NCI-H187 treated with DMSO at 0.1 percent for 48 hours (cell line): ENCODE measurements at regions not wholly inside any gene's neighbourhood (a gene's known extent, or its start where the extent isn't known, plus 50 kb on each side); places are given as distances from the start of the nearest gene placed in this dataset.

Experiments
- DNase-seq: peaks from one replicate; lab custom pipeline; 2025; lab: John Stamatoyannopoulos, UW

- DNase-seq = no peak
These were observed 167.3 kb downstream of the HRH4 start for GRCh38 chr18:24627644-24628315.

DNA sequence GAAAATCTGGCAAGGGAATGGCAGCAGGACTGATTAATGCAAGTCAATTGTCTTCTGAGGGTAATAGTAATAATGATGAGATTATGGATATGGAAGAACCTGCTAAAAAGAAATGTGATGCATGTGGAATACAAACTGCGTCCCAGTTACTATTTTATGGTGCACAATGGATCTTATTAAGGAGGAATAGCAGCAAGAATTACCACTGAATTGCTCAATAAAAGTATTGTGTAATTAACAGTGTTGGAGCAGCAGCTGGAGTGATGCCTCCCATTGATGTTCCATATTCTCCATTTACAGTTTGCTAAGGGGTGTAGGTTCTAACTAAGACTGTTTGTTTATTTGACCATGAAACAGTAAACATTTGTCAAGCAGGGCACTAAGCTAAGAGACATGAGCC lies 167.9 kb downstream of the HRH4 start:
- no peak for DNase-seq

DNA sequence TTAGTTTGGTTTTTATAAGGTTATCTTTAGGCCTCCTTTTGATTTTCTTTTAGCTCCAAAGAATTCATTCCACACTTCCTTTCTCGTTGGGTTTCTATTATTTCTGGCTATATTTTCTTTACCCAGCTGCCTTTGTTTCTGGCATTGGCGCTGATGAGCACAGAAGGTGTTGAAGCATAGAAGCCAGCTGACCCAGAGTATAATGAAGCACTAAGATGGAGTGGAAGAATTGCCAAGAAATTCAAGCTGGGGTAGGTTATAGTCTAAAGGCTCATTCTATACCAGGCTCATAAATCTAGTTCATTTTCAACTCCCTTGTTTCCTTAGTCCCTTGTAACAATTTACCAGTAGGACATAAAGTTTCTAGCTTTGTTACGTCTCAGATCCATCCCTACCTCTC lies 169.5 kb downstream of the HRH4 start:
- DNase-seq = no peak

DNA sequence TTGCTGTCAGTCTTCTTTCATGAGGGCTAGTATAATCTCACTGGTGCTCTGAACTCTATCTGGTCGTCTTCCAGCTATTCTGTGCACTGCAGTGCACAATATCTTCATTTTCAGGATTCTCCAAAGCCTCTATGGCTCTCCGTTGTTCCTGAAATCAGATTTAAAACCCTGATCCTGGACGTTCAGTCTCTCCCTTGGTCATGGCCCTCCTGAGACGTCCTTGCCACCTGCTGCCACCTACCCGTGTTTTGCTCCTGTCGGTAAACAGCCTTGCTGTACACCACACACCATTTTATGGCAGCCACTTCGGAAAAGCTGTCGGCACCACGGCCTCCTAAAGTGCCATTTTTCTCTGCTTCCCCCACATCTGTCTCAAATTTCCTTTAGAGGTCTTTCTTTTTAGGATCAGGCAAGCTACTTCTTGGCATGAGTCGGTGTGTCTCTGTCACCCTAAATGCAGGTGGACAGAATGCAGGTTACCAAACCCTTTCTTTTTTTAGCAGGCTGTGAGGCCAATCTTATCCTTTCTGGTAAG lies 170.0 kb downstream of the HRH4 start:
- no peak for DNase-seq

DNA sequence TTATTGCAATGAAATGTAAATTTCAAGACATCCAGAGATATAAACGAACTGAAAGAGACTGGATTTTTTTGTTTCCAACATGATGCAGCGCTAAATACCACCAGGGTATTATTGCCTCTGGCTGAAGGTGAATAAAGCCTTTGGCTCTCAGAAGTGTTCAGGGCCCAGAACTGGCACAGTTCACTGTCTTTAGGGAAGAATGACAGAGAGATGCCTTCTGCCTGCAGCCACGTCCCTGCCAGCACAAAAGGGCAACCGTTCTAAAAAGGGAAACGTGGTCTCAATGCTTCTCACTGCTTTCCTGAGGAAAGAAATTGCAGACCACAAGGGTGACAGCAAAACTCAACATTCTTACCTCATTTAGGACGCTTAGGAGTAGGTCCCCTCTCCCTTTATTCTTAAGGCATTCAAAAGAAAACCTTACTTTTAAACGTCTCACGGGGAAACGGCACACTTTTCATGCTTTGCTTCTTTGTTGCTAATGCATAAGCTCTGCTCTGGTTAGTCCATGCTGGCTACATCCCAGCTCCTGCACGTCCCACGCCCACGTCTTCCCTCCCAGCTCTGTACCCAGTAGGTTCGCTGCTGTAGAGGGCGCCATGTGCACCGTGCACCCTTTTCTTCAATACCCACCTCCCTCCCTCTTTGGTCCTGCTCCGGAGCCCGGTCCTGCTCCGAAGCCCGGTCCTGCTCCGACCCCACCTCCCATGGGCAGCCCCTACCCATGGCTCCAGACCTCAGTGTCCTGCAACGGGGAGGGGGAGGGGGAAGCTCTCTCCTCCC lies 171.0 kb downstream of the HRH4 start:
- DNase-seq = no peak

- no peak for DNase-seq
These were observed 171.9 kb downstream of the HRH4 start for GRCh38 chr18:24632158-24632988.

- no peak for DNase-seq
These were observed 172.7 kb downstream of the HRH4 start for GRCh38 chr18:24633121-24633520.

- DNase-seq = no peak
These were observed 189.1 kb downstream of the HRH4 start for GRCh38 chr18:24649571-24649970.

DNA sequence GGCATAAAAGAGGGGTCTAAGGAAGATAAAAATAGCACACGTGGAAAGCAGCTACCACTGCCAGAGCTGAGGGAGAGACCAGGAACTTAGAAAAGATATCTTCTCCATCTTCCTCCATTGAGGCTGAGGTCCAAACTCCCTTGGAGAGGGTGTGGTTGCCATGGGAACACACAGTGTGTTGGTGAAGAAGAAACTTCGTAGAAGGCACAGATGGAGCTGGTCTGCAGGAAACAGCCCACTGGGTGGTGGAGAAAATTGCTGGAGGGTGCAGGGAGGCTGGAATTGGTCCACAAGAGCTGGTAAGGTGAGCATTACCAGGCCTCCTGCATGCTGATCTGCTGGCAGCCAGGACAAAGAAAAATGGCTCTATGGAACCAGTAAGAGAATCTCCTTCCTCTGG lies 191.0 kb downstream of the HRH4 start:
- DNase-seq = no peak

DNA sequence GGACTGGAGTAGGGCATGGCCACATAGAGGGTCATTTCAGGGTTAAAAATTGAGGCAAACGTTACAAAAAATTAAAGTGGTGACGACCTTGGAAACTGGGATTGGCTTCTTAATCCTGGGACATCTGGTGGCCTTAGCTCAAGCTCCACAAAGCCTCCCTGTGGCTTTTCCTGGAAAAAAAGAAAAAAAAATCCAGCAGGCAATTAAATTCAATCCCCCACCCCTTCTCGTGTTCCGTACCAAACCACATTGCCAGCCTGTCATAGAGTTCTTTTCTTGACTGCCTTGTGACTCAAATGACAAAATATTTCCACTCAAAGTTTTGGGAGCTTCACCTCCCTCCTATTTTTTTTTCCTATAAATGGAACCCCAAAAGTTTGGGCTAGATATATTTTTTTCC lies 195.6 kb downstream of the HRH4 start:
- no peak for DNase-seq

GRCh38 chr18:24656551-24657443 lies 196.4 kb downstream of the HRH4 start:
- DNase-seq = no peak

DNA sequence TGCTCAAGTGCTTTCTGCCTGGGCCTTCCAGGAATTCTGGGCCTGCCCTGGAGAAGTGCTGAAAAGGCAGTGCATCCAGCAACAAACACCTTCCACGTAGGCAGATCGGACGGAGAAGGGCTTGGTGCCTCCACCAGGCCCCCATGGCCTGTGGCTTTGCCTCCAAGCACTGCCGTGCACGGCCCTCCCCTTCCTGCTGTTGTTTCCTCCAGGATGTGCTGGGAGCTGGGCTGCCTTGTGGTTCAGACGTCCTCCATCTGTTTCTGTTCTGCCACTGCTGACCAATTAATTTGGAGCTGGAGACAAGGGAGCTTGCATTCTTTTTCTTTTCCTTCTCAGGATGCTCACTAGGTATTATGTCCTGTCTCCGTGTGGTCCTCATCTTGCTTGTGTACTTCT lies 197.0 kb downstream of the HRH4 start:
- DNase-seq = no peak

- no peak for DNase-seq
These were observed 197.9 kb downstream of the HRH4 start for GRCh38 chr18:24658302-24658701.

GRCh38 chr18:24659827-24660720 lies 199.6 kb downstream of the HRH4 start:
- DNase-seq = no peak

DNA sequence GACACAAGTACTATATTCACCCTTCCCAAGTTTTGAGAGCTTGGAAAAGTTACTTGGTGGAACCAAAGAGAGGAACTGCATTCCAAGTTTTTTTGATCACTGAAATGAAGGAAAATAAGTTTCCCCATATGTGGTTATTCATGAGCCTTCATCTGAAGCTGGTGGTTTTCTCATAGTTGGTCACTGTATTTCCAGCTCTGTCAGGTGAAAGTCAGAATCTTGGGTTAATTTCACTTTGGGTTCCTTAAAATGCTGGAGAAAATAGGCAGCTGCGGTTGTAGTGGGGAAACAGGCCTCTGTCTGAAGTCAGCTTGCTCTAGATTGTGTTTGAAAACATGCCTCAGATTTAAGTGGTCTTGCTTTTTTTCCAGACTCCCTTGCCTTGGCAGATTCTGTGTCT lies 200.5 kb downstream of the HRH4 start:
- no peak for DNase-seq

GRCh38 chr18:24662412-24662821 lies 202.0 kb downstream of the HRH4 start:
- no peak for DNase-seq

GRCh38 chr18:24663026-24663425 lies 202.6 kb downstream of the HRH4 start:
- no peak for DNase-seq

DNA sequence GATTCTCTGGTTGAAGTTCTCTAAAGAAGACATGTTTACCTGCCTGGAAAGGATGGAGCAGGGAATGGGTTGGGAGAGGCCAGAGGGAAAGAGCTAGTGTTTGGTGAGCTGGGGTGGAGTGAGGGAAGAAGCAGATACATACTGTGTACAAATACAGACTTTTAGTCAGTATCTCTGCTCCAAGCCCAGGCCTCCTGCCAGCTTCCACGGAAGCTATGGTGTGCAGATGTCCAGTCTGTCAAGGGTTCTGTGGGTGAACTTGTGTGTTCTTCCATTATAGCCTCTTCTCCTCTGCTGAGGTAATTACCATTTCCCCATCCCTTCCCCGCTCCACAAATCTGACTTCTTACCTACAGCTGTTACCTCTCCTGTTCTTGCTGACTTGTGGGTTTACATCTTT lies 208.6 kb downstream of the HRH4 start:
- no peak for DNase-seq

DNA sequence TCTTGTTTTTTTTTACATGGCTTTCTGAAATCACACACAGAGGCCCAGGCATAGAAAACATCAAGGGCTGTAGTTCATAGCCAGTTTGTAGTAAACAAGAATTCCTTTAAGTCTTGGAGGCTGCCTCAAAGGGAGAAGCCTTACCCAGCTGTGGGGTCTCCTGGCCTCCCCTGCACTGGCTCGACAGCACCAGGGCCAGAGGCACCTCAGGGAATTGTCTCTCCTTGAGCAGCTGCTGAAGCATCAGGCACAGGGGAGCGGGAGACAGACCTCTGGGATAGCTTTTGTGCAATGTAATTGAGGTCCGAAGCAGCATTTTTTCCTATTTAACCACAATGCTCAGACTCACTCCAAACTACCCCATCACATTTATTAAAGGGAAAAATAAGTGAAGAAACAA lies 209.1 kb downstream of the HRH4 start:
- no peak for DNase-seq

DNA sequence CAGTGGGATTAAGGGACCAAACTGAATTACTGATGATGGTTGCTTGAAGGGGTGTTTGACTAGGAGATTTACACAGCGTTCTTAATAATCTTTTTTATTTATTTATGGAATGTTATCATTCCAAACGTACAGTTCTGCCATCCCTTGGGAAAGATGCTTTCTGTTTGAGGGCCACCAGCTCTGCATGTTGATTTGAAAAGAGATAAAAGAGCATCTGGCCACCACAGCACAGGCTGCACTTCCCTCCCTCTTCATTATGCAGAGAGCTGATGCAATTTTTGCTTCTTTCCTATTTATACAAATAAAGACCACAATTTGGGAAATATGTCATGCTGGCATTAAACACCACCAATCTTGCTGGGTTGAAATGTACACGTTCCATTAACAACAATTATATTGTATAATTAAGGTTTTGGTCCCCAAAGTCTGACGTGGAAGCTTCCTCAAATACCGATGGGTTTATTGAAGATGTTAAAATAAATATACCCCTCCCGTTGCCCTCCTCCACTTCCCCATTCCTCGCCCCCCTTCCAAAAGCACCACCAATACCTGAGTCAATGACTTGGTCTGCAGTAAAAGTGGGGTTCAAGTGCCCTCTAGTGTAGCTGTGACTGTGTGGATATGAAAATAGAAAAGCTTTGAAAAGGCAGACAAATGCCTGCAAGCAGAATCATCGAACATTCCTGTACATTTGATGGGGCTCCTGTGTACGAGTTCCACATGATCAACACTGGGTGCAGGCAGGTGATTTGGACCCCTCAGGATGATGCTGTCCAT lies 211.9 kb downstream of the HRH4 start:
- no peak for DNase-seq
